ENCODE measurements at regions not wholly inside any gene's neighbourhood (a gene's known extent, or its start where the extent isn't known, plus 50 kb on each side); places are given as distances from the start of the nearest gene placed in this dataset.

DNA sequence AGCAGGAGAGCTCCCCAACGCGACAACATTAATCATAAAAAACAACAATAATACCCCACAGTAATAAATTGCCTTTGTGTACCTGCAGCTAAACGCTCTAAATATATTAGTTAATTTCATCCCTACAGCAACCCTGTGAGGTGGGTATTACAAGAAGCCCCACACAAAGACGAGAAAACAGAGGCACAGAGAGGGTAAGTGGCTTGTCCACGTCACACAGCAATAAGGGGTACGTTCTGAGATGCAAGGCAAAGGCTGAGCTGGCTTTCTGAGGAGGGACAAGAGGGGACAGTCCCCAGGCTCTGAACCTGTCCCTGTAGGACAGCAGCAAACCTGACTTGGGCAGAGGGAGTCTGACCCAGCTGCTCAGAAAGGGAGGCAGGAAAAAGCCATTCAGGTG lies 78.2 kb downstream of the NCOR2 start:
- no peak for DNase-seq

- no peak for DNase-seq
Observed at GRCh38 chr12:124488520-124488919, 78.9 kb downstream of the NCOR2 start.

GRCh38 chr12:124487834-124488165 lies 79.6 kb downstream of the NCOR2 start:
- DNase-seq: no peak

GRCh38 chr12:124487066-124487833 lies 80.2 kb downstream of the NCOR2 start:
- no peak for DNase-seq

- no peak for DNase-seq
Observed at GRCh38 chr12:124486346-124486963, 81.0 kb downstream of the NCOR2 start.

DNA sequence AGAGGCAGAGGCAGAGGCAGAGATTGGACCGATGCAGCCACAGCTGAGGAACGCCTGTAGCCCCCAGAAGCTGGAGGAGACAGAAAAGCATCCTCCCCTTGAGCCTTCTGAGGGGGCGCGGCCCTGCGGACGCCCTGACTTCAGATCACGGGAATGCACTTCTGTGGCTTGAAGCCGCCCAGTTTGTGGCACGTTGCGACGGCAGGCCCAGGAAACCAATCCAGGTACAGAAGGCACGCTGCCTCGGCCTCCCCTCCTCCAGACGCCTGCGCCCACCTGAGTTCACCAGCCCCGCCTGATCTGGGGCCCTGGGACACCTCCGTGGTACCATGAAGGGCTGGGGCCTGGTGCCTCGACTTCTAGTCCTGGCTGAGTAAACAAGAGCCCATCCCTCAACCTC lies 82.0 kb downstream of the NCOR2 start:
- DNase-seq: no peak

- no peak for DNase-seq
Observed at GRCh38 chr12:124484526-124484953, 82.9 kb downstream of the NCOR2 start.

DNA sequence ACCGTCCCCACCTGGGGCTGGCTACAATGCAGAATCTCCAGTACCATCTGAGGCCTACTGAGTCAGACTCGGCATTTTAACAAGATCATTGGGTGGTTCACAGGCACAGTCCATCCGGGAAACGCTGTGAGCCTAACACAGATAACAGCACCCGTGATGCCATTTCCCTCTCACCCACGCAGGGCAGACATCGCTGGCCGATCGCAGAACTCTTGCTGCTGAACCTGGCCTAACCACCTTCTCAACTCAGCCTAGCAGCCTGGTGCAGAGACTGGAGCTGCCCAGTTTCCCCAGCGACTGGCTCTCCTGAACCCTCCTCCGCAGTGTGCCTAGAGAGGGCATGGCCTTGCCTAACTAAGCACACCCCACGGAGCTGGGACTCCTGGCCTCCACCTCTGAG lies 83.3 kb downstream of the NCOR2 start:
- DNase-seq: no peak

- DNase-seq: no peak
Observed at GRCh38 chr12:124482901-124483799, 84.3 kb downstream of the NCOR2 start.

DNA sequence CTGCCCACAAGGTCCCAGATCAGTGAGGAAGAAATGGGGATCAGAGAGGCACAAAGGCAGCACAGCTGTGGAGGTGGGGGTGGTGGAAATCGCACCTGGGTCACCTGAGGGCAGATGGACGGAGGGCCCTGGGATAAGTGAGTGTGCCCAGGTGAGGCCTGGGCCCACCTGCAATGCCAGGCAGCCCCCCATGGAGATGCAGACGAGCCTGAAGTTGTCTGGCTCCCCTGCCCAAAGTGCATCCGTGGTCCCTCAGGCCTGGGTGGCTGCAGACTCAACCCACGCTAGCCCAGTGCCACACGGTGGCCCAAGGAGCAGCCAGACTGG lies 84.9 kb downstream of the NCOR2 start:
- DNase-seq: no peak

- no peak for DNase-seq
Observed at GRCh38 chr12:124481772-124482566, 85.4 kb downstream of the NCOR2 start.

- DNase-seq: no peak
Observed at GRCh38 chr12:124481257-124481750, 86.1 kb downstream of the NCOR2 start.

- peak; percentile 30 for DNase-seq
Observed at GRCh38 chr12:124480469-124481256, 86.7 kb downstream of the NCOR2 start.

DNA sequence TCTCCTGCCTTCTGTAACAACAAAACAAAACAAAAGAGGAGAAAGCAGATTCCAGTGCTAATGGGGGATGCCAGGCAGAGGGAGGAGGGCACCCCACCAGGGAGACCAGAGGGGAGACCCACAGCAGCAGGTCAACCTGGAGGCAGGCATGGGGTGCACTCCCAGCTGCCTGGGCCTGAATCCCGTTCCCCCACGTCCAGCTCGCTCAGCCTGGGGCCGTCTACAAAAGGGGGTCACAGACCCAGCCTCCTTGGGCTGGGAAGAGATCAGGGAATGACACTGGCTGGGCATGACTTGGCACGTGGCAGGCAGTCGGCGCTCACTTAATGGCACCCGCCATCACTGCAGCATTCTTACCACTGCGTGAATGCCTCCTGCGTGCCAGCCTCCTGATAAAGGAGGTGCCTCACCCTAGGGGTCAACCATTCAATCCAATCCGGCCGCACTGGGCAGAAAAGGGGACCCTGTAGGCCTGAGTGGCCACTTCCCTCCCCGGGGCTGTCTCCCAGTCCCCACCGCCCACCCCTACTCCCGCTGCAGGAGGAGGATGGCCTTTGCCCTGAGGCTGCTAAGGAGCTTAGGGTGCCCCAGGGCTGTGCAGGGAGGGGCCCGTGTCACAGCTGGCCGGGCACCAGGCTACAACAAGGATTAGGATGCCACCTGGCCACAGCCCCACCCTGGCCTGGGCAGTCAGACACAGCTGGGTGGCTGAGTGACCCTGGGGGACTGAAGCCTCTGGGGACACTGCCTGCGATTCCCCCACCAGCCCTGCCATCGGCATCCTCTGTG lies 87.5 kb downstream of the NCOR2 start:
- no peak for DNase-seq

DNA sequence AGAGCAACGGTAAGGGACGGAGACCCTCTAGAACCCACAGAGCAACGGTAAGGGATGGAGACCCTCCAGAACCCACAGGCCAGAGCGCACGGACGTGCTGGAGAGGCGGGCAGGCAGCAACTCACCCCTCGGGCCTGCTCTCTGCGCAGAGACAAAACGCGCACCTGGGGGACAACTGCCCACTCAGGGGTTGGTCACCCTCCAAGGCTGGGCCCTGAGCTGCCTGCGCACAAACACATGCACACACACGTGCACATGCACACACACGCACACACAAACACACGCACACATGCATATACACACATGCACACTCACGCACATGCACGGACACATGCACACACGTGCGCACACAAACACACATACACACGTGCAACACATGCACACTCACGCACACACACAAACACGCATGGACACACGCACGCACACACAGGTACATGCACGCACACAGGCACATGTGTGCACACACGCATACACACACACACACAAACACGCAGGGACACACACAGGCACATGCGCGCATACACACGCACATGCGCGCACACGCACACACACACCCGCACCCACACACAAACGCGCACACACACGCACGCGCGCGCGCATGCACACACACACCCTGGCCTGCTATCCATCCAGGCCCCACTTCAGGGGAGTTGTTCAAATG lies 88.3 kb downstream of the NCOR2 start:
- no peak for DNase-seq

DNA sequence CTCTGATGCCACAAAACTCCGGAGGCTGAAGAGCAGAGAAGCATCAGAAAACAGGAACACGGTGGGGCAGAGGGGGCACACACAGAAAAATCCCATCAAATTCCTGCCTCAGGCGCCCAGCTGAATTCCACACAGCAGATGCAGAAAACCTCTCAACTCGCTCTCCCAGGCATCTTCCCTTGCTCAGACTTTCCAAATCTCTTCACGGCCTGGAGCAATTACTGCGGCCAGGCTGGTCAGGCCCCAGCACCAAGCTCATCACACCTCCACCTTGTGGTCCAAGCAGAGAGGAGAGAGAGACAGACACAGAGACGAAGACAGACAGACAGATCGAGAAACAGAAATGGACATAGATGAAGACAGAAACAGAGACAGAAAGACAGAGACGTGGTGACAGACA lies 89.0 kb downstream of the NCOR2 start:
- DNase-seq: no peak

- no peak for DNase-seq
Observed at GRCh38 chr12:124477107-124477915, 90.1 kb downstream of the NCOR2 start.

DNA sequence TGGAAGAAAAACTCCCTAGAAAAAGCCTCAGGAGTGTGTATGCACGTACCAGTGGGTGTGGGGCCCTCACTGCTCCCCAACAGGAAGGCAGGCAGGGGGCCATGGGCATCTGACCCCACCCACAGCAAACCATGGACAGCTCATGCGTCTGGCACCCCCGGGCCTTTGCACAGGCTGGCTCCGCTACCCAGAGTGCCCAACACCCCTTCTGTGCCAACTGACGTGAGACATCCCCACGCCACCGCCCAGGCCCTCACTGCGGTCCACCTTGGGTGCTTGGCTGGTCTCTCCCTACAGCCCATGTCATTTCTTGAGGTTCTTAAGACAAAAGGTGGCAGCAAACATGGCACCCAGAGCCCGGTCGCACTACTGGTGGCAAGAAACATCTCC lies 91.4 kb downstream of the NCOR2 start:
- DNase-seq: no peak

GRCh38 chr12:124475295-124476010 lies 92.0 kb downstream of the NCOR2 start:
- no peak for DNase-seq

All from fibroblast of skin of abdomen (primary cell).